Ovary (tissue), 7 donors: ENCODE measurements at regions not wholly inside any gene's neighbourhood (a gene's known extent, or its start where the extent isn't known, plus 50 kb on each side); places are given as distances from the start of the nearest gene placed in this dataset.

Experiments
- DNase-seq, 5 donors: peaks; one replicate each; pipeline ENCODE4 v3.0.0-alpha.2; 2019 to 2020
- H3K27ac ChIP-seq, 2 donors: fragments of 200-600 bp; one replicate each; pipeline versions ENCODE4 v1.5.1 to v1.8.0; 2019 to 2022
- H3K27me3 ChIP-seq: fragments of 200-600 bp; one replicate; pipeline ENCODE4 v1.8.0; 2022
- H3K36me3 ChIP-seq: fragments of 200-600 bp; sonication (generic); one replicate; pipeline ENCODE4 v1.5.1; 2019
- H3K4me1 ChIP-seq: one replicate; pipeline ENCODE4 v1.8.1; 2013; ENCODE audit warnings: mild to moderate bottlenecking, moderate library complexity; ENCODE audit not compliant: insufficient read depth
- H3K4me3 ChIP-seq: fragments of 200-600 bp; sonication (generic); one replicate; pipeline ENCODE4 v1.5.1; 2017
- H3K9me3 ChIP-seq, 2 donors: fragments of 200-600 bp in 1 of 2; sonication (generic) in 1 of 2; one replicate each; pipeline versions ENCODE4 v1.5.1 to v1.8.1; 2013 to 2019; ENCODE audit warnings: mild to moderate bottlenecking in 1 of 2, moderate library complexity in 1 of 2
- EP300 ChIP-seq: sonication (generic); formaldehyde crosslinking; IDR thresholded peaks from one replicate; pipeline ENCODE4 v1.6.1; 2017; ENCODE audit warnings: antibody characterized with exemption
- POLR2A ChIP-seq: fragments of 450-650 bp; IDR thresholded peaks from one replicate; pipeline ENCODE4 v1.6.1; 2017; ENCODE audit warnings: antibody characterized with exemption, mild to moderate bottlenecking, moderate library complexity
- WGBS, 3 donors: extraction: QIAGEN DNeasy Blood & Tissue Kit in 1 of 3; methylation state at CpG; one replicate each; pipeline versions ENCODE4 v1.1.5 to v1.1.7; 2013 to 2017; 5-methylcytosine and 5-hydroxymethylcytosine counted together
- intact Hi-C, 4 donors: fragments of 100-400 bp; cut with DNase I; formaldehyde crosslinking; loops; one replicate each; pipeline versions ENCODE4 v1.11.0 to v1.15.1; 2022 to 2023
- TF ChIP-seq, protein P1 (sequence below), 3 donors: fragments of 450-650 bp in 2 of 3; fragments of 200-600 bp in 1 of 3; IDR thresholded peaks; one replicate each; pipeline versions ENCODE4 v1.5.1 to v1.8.0; 2016 to 2022; ENCODE audit warnings: antibody characterized with exemption in 3 of 3, mild to moderate bottlenecking in 1 of 3
- donor health status: DM: no; HTN: no; CAD: no; lungs with moderate emphysema.
- donor health status: DM: no; HTN: no; CAD: no.
- donor health status: Bipolar disorder and iron deficiency.
- donor health status: DM: no; HTN: no; CAD: no.
- donor health status: DM: yes; HTN: yes; CAD: no.

DNA sequence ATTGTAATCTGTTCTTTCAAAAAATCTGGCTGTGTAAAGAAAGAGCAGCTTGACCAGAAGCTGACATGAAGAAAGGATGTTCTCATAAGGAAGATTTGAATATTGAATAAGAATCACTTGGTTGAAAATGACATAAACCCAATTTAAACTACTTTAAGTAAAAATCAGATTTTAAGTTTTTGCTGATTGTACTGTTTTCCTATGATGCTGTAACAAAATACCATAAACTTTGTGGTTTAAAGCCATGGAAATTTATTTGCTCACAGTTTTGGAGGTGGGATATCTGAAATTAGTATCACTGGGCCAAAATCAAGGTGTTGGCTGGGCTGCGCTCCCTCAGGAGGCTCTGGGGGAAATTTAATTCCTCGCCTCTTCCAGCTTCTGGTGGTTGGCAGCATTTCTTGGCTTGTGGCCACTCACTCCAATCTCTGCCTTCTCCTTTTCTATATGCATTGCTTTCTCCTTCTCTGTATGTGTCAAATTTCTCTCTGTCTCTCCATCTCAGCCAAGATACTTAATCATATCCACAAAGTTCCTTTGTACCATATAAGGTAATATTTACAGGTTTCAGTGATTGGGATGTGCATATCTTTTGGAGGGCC, 141.2 kb upstream of the ZFP64 start:
- H3K27me3 ChIP-seq = no peaks in the 10 kb centered on the region
- H3K4me3 ChIP-seq = no peak overlapping the region
- TF ChIP-seq, protein P1, sequence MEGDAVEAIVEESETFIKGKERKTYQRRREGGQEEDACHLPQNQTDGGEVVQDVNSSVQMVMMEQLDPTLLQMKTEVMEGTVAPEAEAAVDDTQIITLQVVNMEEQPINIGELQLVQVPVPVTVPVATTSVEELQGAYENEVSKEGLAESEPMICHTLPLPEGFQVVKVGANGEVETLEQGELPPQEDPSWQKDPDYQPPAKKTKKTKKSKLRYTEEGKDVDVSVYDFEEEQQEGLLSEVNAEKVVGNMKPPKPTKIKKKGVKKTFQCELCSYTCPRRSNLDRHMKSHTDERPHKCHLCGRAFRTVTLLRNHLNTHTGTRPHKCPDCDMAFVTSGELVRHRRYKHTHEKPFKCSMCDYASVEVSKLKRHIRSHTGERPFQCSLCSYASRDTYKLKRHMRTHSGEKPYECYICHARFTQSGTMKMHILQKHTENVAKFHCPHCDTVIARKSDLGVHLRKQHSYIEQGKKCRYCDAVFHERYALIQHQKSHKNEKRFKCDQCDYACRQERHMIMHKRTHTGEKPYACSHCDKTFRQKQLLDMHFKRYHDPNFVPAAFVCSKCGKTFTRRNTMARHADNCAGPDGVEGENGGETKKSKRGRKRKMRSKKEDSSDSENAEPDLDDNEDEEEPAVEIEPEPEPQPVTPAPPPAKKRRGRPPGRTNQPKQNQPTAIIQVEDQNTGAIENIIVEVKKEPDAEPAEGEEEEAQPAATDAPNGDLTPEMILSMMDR (IDR thresholded peaks at IDR 0.05) = no peak
- no peak for TF ChIP-seq EP300
- TF ChIP-seq POLR2A = no peak
- no peak for DNase-seq
- H3K27ac ChIP-seq = no peak overlapping the region
- no peaks in the 10 kb centered on the region for H3K36me3 ChIP-seq
- no peaks in the 10 kb centered on the region for H3K9me3 ChIP-seq
- WGBS, 3 donors = 85 to 91% (median 91%) methylated on average over 2 of the region's 2 CpGs
- intact Hi-C loops = no loop called here
- H3K4me1 ChIP-seq = no peaks in the 10 kb centered on the region

DNA sequence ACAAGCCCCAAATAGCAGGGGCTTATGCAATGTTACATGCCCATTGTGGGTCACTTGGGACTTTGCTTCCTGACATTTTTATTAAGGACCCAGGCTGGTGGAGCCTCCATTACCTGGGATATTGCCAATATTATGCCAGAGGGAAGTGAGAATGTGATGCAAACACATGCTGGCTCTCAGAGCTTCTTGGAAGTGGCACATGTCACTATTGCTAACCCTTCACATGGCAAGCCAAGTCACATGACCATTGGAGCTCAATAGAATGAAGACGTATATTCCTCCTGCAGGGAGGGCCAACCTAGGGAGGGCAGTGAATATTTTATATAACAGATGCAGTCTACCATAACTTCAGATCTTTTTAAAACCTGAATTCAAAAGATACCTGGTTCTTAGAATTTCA, 140.7 kb upstream of the ZFP64 start:
- H3K4me1 ChIP-seq = no peaks in the 10 kb centered on the region
- no peak overlapping the region for H3K4me3 ChIP-seq
- WGBS, 3 donors = 74 to 79% (median 77%) methylated on average over 1 of the region's 1 CpG
- no peak for DNase-seq
- intact Hi-C loops = no loop called here
- H3K27me3 ChIP-seq = no peaks in the 10 kb centered on the region
- no peak overlapping the region for H3K27ac ChIP-seq
- H3K9me3 ChIP-seq = no peaks in the 10 kb centered on the region
- H3K36me3 ChIP-seq = no peaks in the 10 kb centered on the region
- TF ChIP-seq, protein P1 (IDR thresholded peaks at IDR 0.05) = no peak
- TF ChIP-seq EP300 = no peak
- TF ChIP-seq POLR2A = no peak

DNA sequence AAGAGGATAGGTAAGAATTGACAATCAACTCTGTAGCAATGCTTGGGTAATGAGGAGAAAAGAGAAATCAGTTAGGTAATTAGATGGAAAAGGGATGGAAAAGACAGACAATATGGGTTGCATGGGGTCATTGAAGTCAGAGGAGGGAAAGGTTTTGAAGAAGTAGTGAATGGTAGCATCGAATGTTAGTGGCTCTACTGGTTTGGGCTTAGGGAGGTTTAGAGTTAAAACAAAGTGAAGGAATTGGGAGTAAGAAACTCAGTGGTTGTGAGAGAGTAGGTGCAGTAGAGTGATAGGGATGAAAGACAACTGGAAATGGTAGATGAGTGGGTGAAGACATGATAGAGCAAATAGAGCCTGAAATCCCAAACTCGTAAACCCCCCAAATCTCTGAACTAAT, 140.1 kb upstream of the ZFP64 start:
- no peaks in the 10 kb centered on the region for H3K36me3 ChIP-seq
- intact Hi-C loops = no loop called here

GRCh38 chr20:52321396-52321795, 129.8 kb upstream of the ZFP64 start:
- WGBS, 3 donors = 88 to 92% (median 89%) methylated on average over 3 of the region's 3 CpGs

More for the DNA sequence above, 140.1 kb upstream of the ZFP64 start:
- Histone ChIP-seq H3K27ac (no peak overlapping the region), H3K4me1 (no peaks in the 10 kb centered on the region), H3K4me3 (no peak overlapping the region), H3K9me3 (no peaks in the 10 kb centered on the region), H3K27me3 (no peaks in the 10 kb centered on the region)
- WGBS, 3 donors = 86 to 92% (median 88%) methylated on average over 2 of the region's 2 CpGs
- no peak for DNase-seq
- TF ChIP-seq EP300 (no peak), POLR2A (no peak)
- TF ChIP-seq, protein P1 (IDR thresholded peaks at IDR 0.05) = no peak

More at GRCh38 chr20:52321396-52321795, 129.8 kb upstream of the ZFP64 start:
- no peak for DNase-seq
- no peak overlapping the region for H3K4me3 ChIP-seq
- no peak overlapping the region for H3K27ac ChIP-seq
- H3K27me3 ChIP-seq = no peaks in the 10 kb centered on the region
- H3K4me1 ChIP-seq = no peaks in the 10 kb centered on the region
- no peaks in the 10 kb centered on the region for H3K9me3 ChIP-seq
- TF ChIP-seq POLR2A = no peak
- no peak for TF ChIP-seq EP300
- TF ChIP-seq, protein P1 (IDR thresholded peaks at IDR 0.05) = no peak
- intact Hi-C loops = no loop called here
- no peaks in the 10 kb centered on the region for H3K36me3 ChIP-seq
